HUES48 (cell line): ENCODE measurements at regions not wholly inside any gene's neighbourhood (a gene's known extent, or its start where the extent isn't known, plus 50 kb on each side); places are given as distances from the start of the nearest gene placed in this dataset.
A peak's percentile ranks its signal among the peaks of the same experiment; 100 is the strongest.
"Not testable (repeated sequence)": the region's sequence is repeated elsewhere in the genome, so short reads cannot be mapped to it uniquely, and the experiment has no call there.

ENCODE experiments used
- H3K27ac ChIP-seq: one replicate; pipeline ENCODE4 v1.7.0; 2013; ENCODE audit warnings: low read depth, low read length, inconsistent platforms
- H3K27me3 ChIP-seq: 2 replicates; pipeline ENCODE4 v1.6.1; 2013; ENCODE audit warnings: mild to moderate bottlenecking, low read length; ENCODE audit not compliant: control insufficient read depth, insufficient read depth
- H3K36me3 ChIP-seq: 2 replicates; pipeline ENCODE4 v1.6.1; 2013; ENCODE audit warnings: low read length; ENCODE audit not compliant: control insufficient read depth, insufficient read depth
- H3K4me1 ChIP-seq: 2 replicates; pipeline ENCODE4 v1.6.1; 2013; ENCODE audit warnings: mild to moderate bottlenecking, low read length; ENCODE audit not compliant: control insufficient read depth, insufficient read depth
- H3K4me3 ChIP-seq: 2 replicates; pipeline ENCODE4 v1.5.1; 2013; ENCODE audit warnings: mild to moderate bottlenecking, low read depth, low read length
- H3K9ac ChIP-seq: 2 replicates; pipeline ENCODE4 v1.6.1; 2013; ENCODE audit warnings: mild to moderate bottlenecking, low read depth, low read length, moderate library complexity
- H3K9me3 ChIP-seq: 2 replicates; pipeline ENCODE4 v1.6.1; 2013; ENCODE audit warnings: low read length; ENCODE audit not compliant: control insufficient read depth, insufficient read depth

- H3K36me3 ChIP-seq, result no peaks in the 10 kb centered on the region
- no peak overlapping the region for H3K9ac ChIP-seq
- no peak overlapping the region for H3K27ac ChIP-seq
Measured at GRCh38 chr6:86537292-86537861, 400.0 kb upstream of the HTR1E start.

GRCh38 chr6:86536121-86536520 is 401.2 kb upstream of the HTR1E start:
- no peaks in the 10 kb centered on the region for H3K36me3 ChIP-seq
- H3K9ac ChIP-seq, result no peak overlapping the region
- H3K27me3 ChIP-seq, result no peaks in the 10 kb centered on the region
- no peaks in the 10 kb centered on the region for H3K4me1 ChIP-seq
- no peak overlapping the region for H3K4me3 ChIP-seq
- H3K9me3 ChIP-seq, result no peaks in the 10 kb centered on the region
- no peak overlapping the region for H3K27ac ChIP-seq

More at GRCh38 chr6:86537292-86537861, 400.0 kb upstream of the HTR1E start:
- Histone ChIP-seq H3K4me1 (no peaks in the 10 kb centered on the region), H3K9me3 (no peaks in the 10 kb centered on the region), H3K4me3 (no peak overlapping the region), H3K27me3 (no peaks in the 10 kb centered on the region)

GRCh38 chr6:86535100-86535499 is 402.2 kb upstream of the HTR1E start:
- Histone ChIP-seq H3K9me3 (no peaks in the 10 kb centered on the region), H3K9ac (no peak overlapping the region)

GRCh38 chr6:86529635-86530034 is 407.7 kb upstream of the HTR1E start:
- H3K27ac ChIP-seq, result no peak overlapping the region
- no peaks in the 10 kb centered on the region for H3K9me3 ChIP-seq
- H3K9ac ChIP-seq, result no peak overlapping the region
- no peaks in the 10 kb centered on the region for H3K4me1 ChIP-seq
- no peak overlapping the region for H3K4me3 ChIP-seq
- no peaks in the 10 kb centered on the region for H3K27me3 ChIP-seq
- H3K36me3 ChIP-seq, result no peaks in the 10 kb centered on the region

More at GRCh38 chr6:86535100-86535499, 402.2 kb upstream of the HTR1E start:
- no peaks in the 10 kb centered on the region for H3K4me1 ChIP-seq
- no peaks in the 10 kb centered on the region for H3K27me3 ChIP-seq
- H3K27ac ChIP-seq, result no peak overlapping the region
- H3K4me3 ChIP-seq, result no peak overlapping the region
- no peaks in the 10 kb centered on the region for H3K36me3 ChIP-seq

- Histone ChIP-seq H3K4me3 (no peak overlapping the region), H3K4me1 (no peaks in the 10 kb centered on the region), H3K9me3 (peaks cover 11% of the 10 kb centered on the region; the same call in 1 of the 2 replicates), H3K9ac (no peak overlapping the region), H3K27ac (no peak overlapping the region), H3K36me3 (no peaks in the 10 kb centered on the region), H3K27me3 (no peaks in the 10 kb centered on the region)
Measured at GRCh38 chr6:86526238-86526637, 411.1 kb upstream of the HTR1E start.

GRCh38 chr6:86516087-86516486 is 421.2 kb upstream of the HTR1E start:
- H3K4me1 ChIP-seq, result peaks cover 21% of the 10 kb centered on the region; the same call in 1 of the 2 replicates
- no peak overlapping the region for H3K4me3 ChIP-seq
- H3K27me3 ChIP-seq, result no peaks in the 10 kb centered on the region
- no peak overlapping the region for H3K9ac ChIP-seq
- H3K9me3 ChIP-seq, result no peaks in the 10 kb centered on the region
- H3K36me3 ChIP-seq, result no peaks in the 10 kb centered on the region
- H3K27ac ChIP-seq, result no peak overlapping the region

- no peak overlapping the region for H3K4me3 ChIP-seq
- no peaks in the 10 kb centered on the region for H3K9me3 ChIP-seq
- peaks cover 17% of the 10 kb centered on the region; the same call in 1 of the 2 replicates for H3K4me1 ChIP-seq
- H3K36me3 ChIP-seq, result no peaks in the 10 kb centered on the region
- peak overlapping the region; percentile 81 for H3K27ac ChIP-seq
- H3K27me3 ChIP-seq, result no peaks in the 10 kb centered on the region
- no peak overlapping the region for H3K9ac ChIP-seq
Measured at GRCh38 chr6:86511962-86512361, 425.4 kb upstream of the HTR1E start.

- Histone ChIP-seq H3K4me3 (no peak overlapping the region), H3K27me3 (no peaks in the 10 kb centered on the region), H3K9ac (no peak overlapping the region), H3K9me3 (no peaks in the 10 kb centered on the region), H3K36me3 (no peaks in the 10 kb centered on the region), H3K27ac (no peak overlapping the region), H3K4me1 (peaks cover 17% of the 10 kb centered on the region; the same call in 1 of the 2 replicates)
Measured at GRCh38 chr6:86508230-86508629, 429.1 kb upstream of the HTR1E start.

- no peak overlapping the region for H3K4me3 ChIP-seq
- no peaks in the 10 kb centered on the region for H3K36me3 ChIP-seq
- no peak overlapping the region for H3K27ac ChIP-seq
- H3K4me1 ChIP-seq, result no peaks in the 10 kb centered on the region
- H3K9me3 ChIP-seq, result peaks cover 22% of the 10 kb centered on the region
- no peaks in the 10 kb centered on the region for H3K27me3 ChIP-seq
- H3K9ac ChIP-seq, result no peak overlapping the region
Measured at GRCh38 chr6:86502497-86502896, 434.8 kb upstream of the HTR1E start.

- Histone ChIP-seq H3K4me1 (no peaks in the 10 kb centered on the region), H3K9me3 (peaks cover 22% of the 10 kb centered on the region), H3K36me3 (no peaks in the 10 kb centered on the region), H3K9ac (no peak overlapping the region), H3K27ac (no peak overlapping the region), H3K27me3 (no peaks in the 10 kb centered on the region), H3K4me3 (no peak overlapping the region)
Measured at GRCh38 chr6:86500035-86500434, 437.3 kb upstream of the HTR1E start.

GRCh38 chr6:86489042-86489441 is 448.3 kb upstream of the HTR1E start:
- not testable (repeated sequence) for H3K9me3 ChIP-seq, H3K27ac ChIP-seq, H3K36me3 ChIP-seq, H3K9ac ChIP-seq, H3K27me3 ChIP-seq, H3K4me1 ChIP-seq, H3K4me3 ChIP-seq
